ENCODE measurements at regions not wholly inside any gene's neighbourhood (a gene's known extent, or its start where the extent isn't known, plus 50 kb on each side); places are given as distances from the start of the nearest gene placed in this dataset.

GRCh38 chr13:20351281-20352022 is 119.3 kb upstream of the GJB6 start:
- TF ChIP-seq CTCF (conservative IDR thresholded peaks at IDR 0.05; ENCODE audit: low read depth, low read length) = no peak
- DNase-seq (ENCODE audit: low read depth) = no peak
- H3K4me3 ChIP-seq (ENCODE audit: low read length) = no peak overlapping the region

GRCh38 chr13:20350819-20351218 is 118.7 kb upstream of the GJB6 start:
- no peak overlapping the region for H3K4me3 ChIP-seq (ENCODE audit: low read length)
- TF ChIP-seq CTCF (conservative IDR thresholded peaks at IDR 0.05; ENCODE audit: low read depth, low read length) = no peak
- no peak for DNase-seq (ENCODE audit: low read depth)

- no peak for TF ChIP-seq CTCF (conservative IDR thresholded peaks at IDR 0.05; ENCODE audit: low read depth, low read length)
- DNase-seq (ENCODE audit: low read depth) = no peak
- H3K4me3 ChIP-seq (ENCODE audit: low read length) = no peak overlapping the region
These were observed 118.3 kb upstream of the GJB6 start for GRCh38 chr13:20350382-20350763.

DNA sequence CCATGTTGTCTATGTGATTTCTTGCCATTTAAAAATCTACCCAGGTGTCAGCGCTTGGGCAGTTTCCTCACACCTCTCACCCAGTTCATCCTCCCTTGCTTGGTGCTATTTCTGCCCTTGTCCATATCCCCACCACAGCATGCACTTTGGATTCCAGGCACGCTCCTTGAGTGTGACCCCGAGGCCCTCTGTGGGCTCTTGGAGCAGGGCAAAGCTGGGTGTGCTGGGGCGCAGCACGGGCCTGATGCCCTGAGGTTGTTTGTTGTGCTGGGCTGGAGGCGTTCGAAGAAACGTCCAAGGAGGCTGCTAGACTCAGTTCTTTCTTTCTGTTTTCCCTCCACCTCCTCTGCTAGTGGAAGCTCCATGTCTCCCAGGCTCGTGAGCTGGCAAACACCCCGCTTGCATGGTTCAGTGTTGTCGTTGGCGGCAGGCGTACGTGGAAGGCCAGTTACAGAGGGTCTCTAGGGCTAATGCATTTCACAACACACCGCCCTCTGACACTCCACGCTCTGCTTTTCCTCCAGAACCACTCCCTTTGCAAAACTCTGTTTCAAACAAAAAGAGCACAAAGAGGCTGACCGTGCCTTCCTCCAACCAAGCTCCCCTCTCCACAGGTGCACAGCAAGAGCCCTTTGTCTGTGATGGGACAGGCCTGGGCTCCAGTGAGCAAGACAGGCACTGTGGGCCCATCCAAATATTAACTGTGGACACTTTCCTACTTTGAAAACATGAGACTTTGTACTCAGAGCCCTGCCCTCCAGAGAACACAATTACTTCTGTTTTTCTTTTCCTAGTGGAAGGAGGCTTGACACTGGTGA is 117.7 kb upstream of the GJB6 start:
- no peak overlapping the region for H3K4me3 ChIP-seq (ENCODE audit: low read length)
- TF ChIP-seq CTCF (conservative IDR thresholded peaks at IDR 0.05; ENCODE audit: low read depth, low read length) = no peak
- no peak for DNase-seq (ENCODE audit: low read depth)

- no peak for DNase-seq (ENCODE audit: low read depth)
- no peak for TF ChIP-seq CTCF (conservative IDR thresholded peaks at IDR 0.05; ENCODE audit: low read depth, low read length)
- no peak overlapping the region for H3K4me3 ChIP-seq (ENCODE audit: low read length)
These were observed 116.7 kb upstream of the GJB6 start for GRCh38 chr13:20348645-20349408.

DNA sequence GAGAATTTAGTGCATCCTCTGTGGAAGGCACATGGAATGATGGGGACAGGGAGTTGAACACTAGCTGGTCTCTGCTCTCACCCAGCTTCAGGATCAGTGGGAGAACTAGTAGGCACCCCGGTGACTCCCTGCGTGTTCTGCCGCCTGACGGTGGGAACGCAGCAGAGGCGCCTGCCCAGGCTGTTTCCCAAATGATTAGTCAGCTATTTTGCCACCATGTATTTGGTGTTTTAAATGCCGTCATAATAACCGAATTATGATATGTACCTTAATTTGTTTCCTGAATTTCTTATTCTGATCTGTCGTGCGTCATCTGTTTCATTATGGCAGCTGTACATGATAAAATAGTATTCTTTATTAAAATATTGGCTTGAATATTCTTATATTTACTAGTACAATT is 115.9 kb upstream of the GJB6 start:
- TF ChIP-seq CTCF (conservative IDR thresholded peaks at IDR 0.05; ENCODE audit: low read depth, low read length) = no peak

More for the DNA sequence above, 115.9 kb upstream of the GJB6 start:
- no peak overlapping the region for H3K4me3 ChIP-seq (ENCODE audit: low read length)
- no peak for DNase-seq (ENCODE audit: low read depth)

Measured in retinal pigment epithelial cell (primary cell).